ENCODE measurements at regions not wholly inside any gene's neighbourhood (a gene's known extent, or its start where the extent isn't known, plus 50 kb on each side); places are given as distances from the start of the nearest gene placed in this dataset.

GRCh38 chr3:80767604-80768003 is 993.8 kb downstream of the GBE1 start:
- H3K27ac ChIP-seq (ENCODE audit: low read depth in 1 of 2, low read length in 2 of 2) = no peak overlapping the region
- H3K36me3 ChIP-seq (ENCODE audit: control insufficient read depth in 4 of 4, insufficient read depth in 3 of 4, low read depth in 1 of 4, low read length in 3 of 4) = no peaks in the 10 kb centered on the region
- H3K9me3 ChIP-seq (ENCODE audit: control insufficient read depth in 4 of 4, low read length in 3 of 4) = no peaks in the 10 kb centered on the region
- H3K4me1 ChIP-seq (ENCODE audit: control insufficient read depth in 4 of 4, insufficient read depth in 4 of 4, low read length in 3 of 4) = no peaks in the 10 kb centered on the region
- TF ChIP-seq JUND (IDR thresholded peaks at IDR 0.05) (no peak), RAD21 (IDR thresholded peaks at IDR 0.05) (peak in 1 of 2 donors; percentile 46)
- 53% methylated on average over 4 of the region's 4 CpGs for WGBS
- no peak overlapping the region for H3K9ac ChIP-seq (ENCODE audit: low read depth in 1 of 2, low read length in 2 of 2)
- H3K27me3 ChIP-seq (ENCODE audit: control insufficient read depth in 4 of 4, insufficient read depth in 4 of 4, low read length in 3 of 4) = no peaks in the 10 kb centered on the region
- no peak for DNase-seq (ENCODE audit: low spot score)
- no peak overlapping the region for H3K4me3 ChIP-seq (ENCODE audit: low read depth in 1 of 3, low read length in 3 of 3)

- no peak overlapping the region for H3K9ac ChIP-seq (ENCODE audit: low read depth in 1 of 2, low read length in 2 of 2)
- TF ChIP-seq NR2F2 (IDR thresholded peaks at IDR 0.05) (no peak), ATF3 (IDR thresholded peaks at IDR 0.05) (no peak), FOXA2 (IDR thresholded peaks at IDR 0.05) (no peak), RAD21 (IDR thresholded peaks at IDR 0.05) (no peak), SP1 (IDR thresholded peaks at IDR 0.05) (no peak), JUND (IDR thresholded peaks at IDR 0.05) (no peak), EGR1 (IDR thresholded peaks at IDR 0.05; ENCODE audit: low read depth in 2 of 2) (no peak), CTCF (IDR thresholded peaks at IDR 0.05; ENCODE audit: low read depth, low read length, missing input control) (no peak), FOXA1 (IDR thresholded peaks at IDR 0.05) (no peak), HNF4G (IDR thresholded peaks at IDR 0.05) (no peak), ZBTB33 (IDR thresholded peaks at IDR 0.05) (no peak), GABPA (IDR thresholded peaks at IDR 0.05 in 1 of 2, conservative IDR thresholded peaks at IDR 0.05 in 1 of 2) (no peak), RXRA (IDR thresholded peaks at IDR 0.05) (no peak), YY1 (IDR thresholded peaks at IDR 0.05) (no peak), TAF1 (conservative IDR thresholded peaks at IDR 0.05) (no peak), HNF4A (conservative IDR thresholded peaks at IDR 0.05) (no peak), REST (IDR thresholded peaks at IDR 0.05) (no peak), MAX (IDR thresholded peaks at IDR 0.05) (no peak)
- peaks cover 0 to 6% (median 0%) of the 10 kb centered on the region in 4 donors for H3K27me3 ChIP-seq (ENCODE audit: control insufficient read depth in 4 of 4, insufficient read depth in 4 of 4, low read length in 3 of 4)
- 77% methylated on average over 8 of the region's 8 CpGs for WGBS
- no peaks in the 10 kb centered on the region for H3K36me3 ChIP-seq (ENCODE audit: control insufficient read depth in 4 of 4, insufficient read depth in 3 of 4, low read depth in 1 of 4, low read length in 3 of 4)
- no peak overlapping the region for H3K27ac ChIP-seq (ENCODE audit: low read depth in 1 of 2, low read length in 2 of 2)
- no peaks in the 10 kb centered on the region for H3K9me3 ChIP-seq (ENCODE audit: control insufficient read depth in 4 of 4, low read length in 3 of 4)
- no peak for DNase-seq (ENCODE audit: low spot score)
- no peak overlapping the region for H3K4me3 ChIP-seq (ENCODE audit: low read depth in 1 of 3, low read length in 3 of 3)
- no peaks in the 10 kb centered on the region for H3K4me1 ChIP-seq (ENCODE audit: control insufficient read depth in 4 of 4, insufficient read depth in 4 of 4, low read length in 3 of 4)
Observed at GRCh38 chr3:80754969-80755368, 987.2 kb upstream of the ROBO1 start.
